ENCODE measurements at regions not wholly inside any gene's neighbourhood (a gene's known extent, or its start where the extent isn't known, plus 50 kb on each side); places are given as distances from the start of the nearest gene placed in this dataset.

- no peaks in the 10 kb centered on the region for H3K4me1 ChIP-seq
- H3K36me3 ChIP-seq, result no peaks in the 10 kb centered on the region
- TF ChIP-seq POLR2AphosphoS5 (IDR thresholded peaks at IDR 0.05) (no peak), POLR2A (IDR thresholded peaks at IDR 0.05) (no peak), CTCF (IDR thresholded peaks at IDR 0.05) (no peak)
- no peak for DNase-seq (ENCODE audit: low spot score in 2 of 2)
- no peaks in the 10 kb centered on the region for H3K27me3 ChIP-seq
- no peak overlapping the region for H3K4me3 ChIP-seq
- no peaks in the 10 kb centered on the region for H3K9me3 ChIP-seq
- intact Hi-C loops (cut with DNase I; ENCODE audit: low total_unique reads), result no loop called here
- H3K27ac ChIP-seq, result no peak overlapping the region
Measured at GRCh38 chr2:60614319-60614718, 60.9 kb upstream of the BCL11A start.

DNA sequence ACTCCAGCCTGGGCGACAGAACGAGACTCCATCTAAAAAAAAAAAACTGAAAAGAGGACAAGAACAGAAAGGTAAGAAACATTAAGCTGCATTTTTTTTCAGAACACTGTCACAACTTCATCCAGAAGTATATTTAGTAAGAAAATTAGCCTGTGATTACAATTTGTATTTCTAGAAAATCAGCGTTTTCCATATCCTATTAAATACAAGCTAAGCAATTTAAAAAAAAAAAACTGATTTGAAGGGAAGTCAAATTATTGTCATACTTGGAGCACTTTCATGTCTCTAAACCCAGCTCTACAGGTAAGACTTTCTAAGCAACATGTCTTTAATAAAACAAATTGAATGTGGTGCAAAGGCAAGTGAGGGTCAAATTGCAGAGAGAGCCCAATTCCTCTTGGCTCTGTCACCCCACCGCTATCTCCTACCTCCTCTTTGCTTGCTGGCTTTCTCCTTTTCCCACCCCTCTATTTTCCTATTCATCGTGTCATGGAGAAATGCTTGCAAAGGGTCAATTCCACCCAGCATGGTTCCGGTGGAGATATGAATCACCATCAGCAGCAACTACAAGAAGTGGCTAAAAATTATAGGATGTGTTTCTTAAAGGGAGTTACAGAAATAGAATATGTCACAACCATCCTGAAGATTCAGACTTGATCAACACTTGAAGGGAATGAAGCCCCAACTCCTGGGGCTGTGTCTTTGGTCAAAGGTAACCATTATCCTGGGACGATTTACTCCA is 68.4 kb upstream of the BCL11A start:
- Histone ChIP-seq H3K4me1 (no peaks in the 10 kb centered on the region), H3K4me3 (no peak overlapping the region), H3K27me3 (no peaks in the 10 kb centered on the region), H3K9me3 (no peaks in the 10 kb centered on the region), H3K27ac (no peak overlapping the region), H3K36me3 (no peaks in the 10 kb centered on the region)
- TF ChIP-seq POLR2A (IDR thresholded peaks at IDR 0.05) (no peak), POLR2AphosphoS5 (IDR thresholded peaks at IDR 0.05) (no peak), CTCF (IDR thresholded peaks at IDR 0.05) (no peak)
- DNase-seq (ENCODE audit: low spot score in 2 of 2), result no peak
- intact Hi-C loops (cut with DNase I; ENCODE audit: low total_unique reads), result no loop called here

- Histone ChIP-seq H3K27ac (no peak overlapping the region), H3K4me1 (no peaks in the 10 kb centered on the region), H3K4me3 (no peak overlapping the region), H3K9me3 (no peaks in the 10 kb centered on the region), H3K27me3 (no peaks in the 10 kb centered on the region), H3K36me3 (no peaks in the 10 kb centered on the region)
- no peak for TF ChIP-seq POLR2A (IDR thresholded peaks at IDR 0.05)
- no peak for TF ChIP-seq CTCF (IDR thresholded peaks at IDR 0.05)
- no peak for TF ChIP-seq POLR2AphosphoS5 (IDR thresholded peaks at IDR 0.05)
- no peak for DNase-seq (ENCODE audit: low spot score in 2 of 2)
- intact Hi-C loops (cut with DNase I; ENCODE audit: low total_unique reads), result no loop called here
Measured at GRCh38 chr2:60623040-60623439, 69.6 kb upstream of the BCL11A start.

DNA sequence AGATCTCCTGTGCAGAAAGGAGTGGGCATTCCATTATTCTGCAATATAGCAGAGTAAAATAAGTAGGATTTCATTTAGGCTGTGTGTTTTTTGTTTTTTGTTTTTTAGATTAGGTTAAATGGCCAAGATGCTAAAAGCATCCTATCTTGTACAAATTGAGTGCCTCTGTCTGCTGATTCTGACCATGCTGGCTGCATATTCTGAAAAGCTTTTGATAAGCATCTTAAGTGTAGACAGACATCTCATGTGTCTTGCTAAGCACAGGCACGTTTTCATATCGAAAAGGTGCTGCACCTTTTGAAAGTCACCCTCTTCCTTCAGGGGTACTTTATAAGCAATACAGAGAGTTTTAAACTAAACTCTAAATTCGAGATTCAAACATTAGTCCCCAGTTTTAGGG is 74.0 kb upstream of the BCL11A start:
- H3K27me3 ChIP-seq, result no peaks in the 10 kb centered on the region
- intact Hi-C loops (cut with DNase I; ENCODE audit: low total_unique reads), result no loop called here
- TF ChIP-seq CTCF (IDR thresholded peaks at IDR 0.05) (no peak), POLR2AphosphoS5 (IDR thresholded peaks at IDR 0.05) (no peak), POLR2A (IDR thresholded peaks at IDR 0.05) (no peak)

GRCh38 chr2:60628026-60628425 is 74.6 kb upstream of the BCL11A start:
- H3K4me3 ChIP-seq, result no peak overlapping the region
- no peaks in the 10 kb centered on the region for H3K36me3 ChIP-seq
- no peaks in the 10 kb centered on the region for H3K9me3 ChIP-seq
- peaks cover 0 to under 1% of the 10 kb centered on the region in 2 donors for H3K4me1 ChIP-seq
- no peaks in the 10 kb centered on the region for H3K27me3 ChIP-seq
- DNase-seq (ENCODE audit: low spot score in 2 of 2), result no peak
- intact Hi-C loops (cut with DNase I; ENCODE audit: low total_unique reads), result no loop called here
- H3K27ac ChIP-seq, result no peak overlapping the region
- TF ChIP-seq CTCF (IDR thresholded peaks at IDR 0.05), result no peak
- TF ChIP-seq POLR2AphosphoS5 (IDR thresholded peaks at IDR 0.05), result no peak
- TF ChIP-seq POLR2A (IDR thresholded peaks at IDR 0.05), result no peak

More for the DNA sequence above, 74.0 kb upstream of the BCL11A start:
- H3K9me3 ChIP-seq, result no peaks in the 10 kb centered on the region
- H3K4me3 ChIP-seq, result no peak overlapping the region
- H3K36me3 ChIP-seq, result no peaks in the 10 kb centered on the region
- no peak for DNase-seq (ENCODE audit: low spot score in 2 of 2)
- H3K27ac ChIP-seq, result no peak overlapping the region
- no peaks in the 10 kb centered on the region for H3K4me1 ChIP-seq
